Sigmoid colon (tissue), 4 donors: ENCODE measurements at regions not wholly inside any gene's neighbourhood (a gene's known extent, or its start where the extent isn't known, plus 50 kb on each side); places are given as distances from the start of the nearest gene placed in this dataset.

ENCODE experiments used
- CTCF ChIP-seq, 4 experiments: fragments of 450-650 bp in 3 of 4; fragments of 200-600 bp in 1 of 4; IDR thresholded peaks; one replicate each; pipeline ENCODE4 v1.5.1; 2016 to 2019; ENCODE audit warnings: antibody characterized with exemption in 4 of 4, mild to moderate bottlenecking in 3 of 4, moderate library complexity in 2 of 4
- POLR2A ChIP-seq, 2 donors: fragments of 450-650 bp; IDR thresholded peaks; one replicate each; pipeline ENCODE4 v1.6.1; 2016; ENCODE audit warnings: antibody characterized with exemption in 2 of 2, mild to moderate bottlenecking in 2 of 2, moderate library complexity in 2 of 2
- POLR2AphosphoS5 ChIP-seq, 4 donors: sonication (generic); formaldehyde crosslinking; IDR thresholded peaks; one replicate each; pipeline ENCODE4 v1.6.1; 2017; ENCODE audit warnings: antibody characterized with exemption in 4 of 4

GRCh38 chr3:187430576-187430975 lies 62.4 kb downstream of the RTP4 start:
- TF ChIP-seq CTCF (IDR thresholded peaks at IDR 0.05), result no peak
- TF ChIP-seq POLR2AphosphoS5 (IDR thresholded peaks at IDR 0.05), result no peak
- no peak for TF ChIP-seq POLR2A (IDR thresholded peaks at IDR 0.05)
